Fibroblast of lung (primary cell): ENCODE measurements at regions not wholly inside any gene's neighbourhood (a gene's known extent, or its start where the extent isn't known, plus 50 kb on each side); places are given as distances from the start of the nearest gene placed in this dataset.

Experiments
- EZH2 ChIP-seq: IDR thresholded peaks from 2 replicates; pipeline ENCODE4 v1.5.1; 2012; ENCODE audit warnings: low read length, control low read depth, mild to moderate bottlenecking; ENCODE audit errors: missing control alignments
- TF ChIP-seq, protein P1 (sequence below), 2 donors: IDR thresholded peaks in 1 of 2; conservative IDR thresholded peaks in 1 of 2; 1 replicate in 1 of 2; 2 replicates in 1 of 2; pipeline ENCODE4 v1.5.1; 2011 to 2012; ENCODE audit warnings: low read length in 2 of 2, control low read depth in 1 of 2, inconsistent platforms in 1 of 2, low read depth in 1 of 2, mild to moderate bottlenecking in 1 of 2

DNA sequence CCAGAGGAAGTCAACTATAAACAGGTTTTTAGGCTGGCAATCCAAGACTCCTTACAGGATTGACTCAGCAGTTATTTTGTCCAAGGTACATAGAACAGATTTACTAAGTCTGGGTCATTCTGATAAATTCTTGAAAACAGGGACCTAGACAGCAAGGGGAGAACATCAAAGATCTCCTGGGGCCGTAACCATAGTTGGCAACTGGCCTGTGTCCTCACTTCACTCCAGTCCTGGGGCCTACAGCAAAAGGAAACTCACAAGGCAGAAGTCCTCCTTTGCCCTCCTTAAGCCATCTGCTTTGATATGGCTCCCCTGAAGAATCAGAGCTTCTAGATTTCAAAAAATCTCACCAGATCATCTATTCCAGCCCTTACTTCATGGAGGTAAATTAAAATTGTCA, 207.2 kb upstream of the IGF1 start:
- TF ChIP-seq, protein P1, sequence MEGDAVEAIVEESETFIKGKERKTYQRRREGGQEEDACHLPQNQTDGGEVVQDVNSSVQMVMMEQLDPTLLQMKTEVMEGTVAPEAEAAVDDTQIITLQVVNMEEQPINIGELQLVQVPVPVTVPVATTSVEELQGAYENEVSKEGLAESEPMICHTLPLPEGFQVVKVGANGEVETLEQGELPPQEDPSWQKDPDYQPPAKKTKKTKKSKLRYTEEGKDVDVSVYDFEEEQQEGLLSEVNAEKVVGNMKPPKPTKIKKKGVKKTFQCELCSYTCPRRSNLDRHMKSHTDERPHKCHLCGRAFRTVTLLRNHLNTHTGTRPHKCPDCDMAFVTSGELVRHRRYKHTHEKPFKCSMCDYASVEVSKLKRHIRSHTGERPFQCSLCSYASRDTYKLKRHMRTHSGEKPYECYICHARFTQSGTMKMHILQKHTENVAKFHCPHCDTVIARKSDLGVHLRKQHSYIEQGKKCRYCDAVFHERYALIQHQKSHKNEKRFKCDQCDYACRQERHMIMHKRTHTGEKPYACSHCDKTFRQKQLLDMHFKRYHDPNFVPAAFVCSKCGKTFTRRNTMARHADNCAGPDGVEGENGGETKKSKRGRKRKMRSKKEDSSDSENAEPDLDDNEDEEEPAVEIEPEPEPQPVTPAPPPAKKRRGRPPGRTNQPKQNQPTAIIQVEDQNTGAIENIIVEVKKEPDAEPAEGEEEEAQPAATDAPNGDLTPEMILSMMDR (conservative IDR thresholded peaks at IDR 0.05 in 1 of 2, IDR thresholded peaks at IDR 0.05 in 1 of 2; ENCODE audit: low read depth in 1 of 2, low read length in 2 of 2): no peak
- no peak for TF ChIP-seq EZH2
